ENCODE measurements at regions not wholly inside any gene's neighbourhood (a gene's known extent, or its start where the extent isn't known, plus 50 kb on each side); places are given as distances from the start of the nearest gene placed in this dataset.

DNA sequence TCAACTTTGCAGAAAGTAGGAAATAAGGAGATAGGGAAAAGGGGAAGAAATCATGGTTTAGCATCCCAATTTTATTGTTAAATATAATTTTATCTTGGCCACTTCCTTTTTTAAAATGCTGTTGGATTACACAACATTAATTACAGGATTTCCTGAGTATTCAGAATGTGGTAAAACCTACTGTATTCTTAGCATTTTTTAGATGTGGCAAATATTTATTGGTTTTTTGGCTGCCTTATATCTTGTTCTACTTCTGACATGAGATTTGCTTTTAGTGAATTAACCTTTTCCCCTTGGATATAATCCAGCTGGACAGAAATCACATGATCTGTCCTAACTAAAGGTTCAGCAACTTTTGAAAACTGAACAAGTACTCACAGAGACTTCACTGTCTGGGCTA, 104.9 kb downstream of the PTGS2 start:
- H3K4me1 ChIP-seq (ENCODE audit: control insufficient read depth, extremely low read depth, insufficient read depth, low read length): no peaks in the 10 kb centered on the region
- no peak overlapping the region for H3K4me2 ChIP-seq (ENCODE audit: extremely low read depth, insufficient read depth, low read length)
- H3K9ac ChIP-seq (ENCODE audit: insufficient read depth, low read length): no peak overlapping the region
- no peak for TF ChIP-seq EZH2 (IDR thresholded peaks at IDR 0.05; ENCODE audit: low read length, missing control alignments)
- no peak for TF ChIP-seq CTCF (conservative IDR thresholded peaks at IDR 0.05 in 1 of 2, IDR thresholded peaks at IDR 0.05 in 1 of 2; ENCODE audit: low read depth in 1 of 2, low read length in 2 of 2)
- no peak overlapping the region for H3K27ac ChIP-seq (ENCODE audit: insufficient read depth, low read length)
- no peaks in the 10 kb centered on the region for H3K27me3 ChIP-seq (ENCODE audit: control insufficient read depth, insufficient read depth, low read length)
- no peak overlapping the region for H3K4me3 ChIP-seq (replicated peaks in 1 of 4; ENCODE audit: control extremely low read depth in 1 of 4, insufficient read depth in 1 of 4, low read depth in 3 of 4, low read length in 4 of 4)
- H4K20me1 ChIP-seq (ENCODE audit: control insufficient read depth, extremely low read depth, insufficient read depth, low read length): no peaks in the 10 kb centered on the region
- no peak overlapping the region for H2AFZ ChIP-seq (ENCODE audit: low read length)
- no peaks in the 10 kb centered on the region for H3K79me2 ChIP-seq (ENCODE audit: control insufficient read depth, insufficient read depth, low read length)
- H3K36me3 ChIP-seq (ENCODE audit: control insufficient read depth, insufficient read depth, low read length): no peaks in the 10 kb centered on the region
- no peaks in the 10 kb centered on the region for H3K9me3 ChIP-seq (ENCODE audit: control insufficient read depth, insufficient read depth, low read depth, low read length)
- DNase-seq (ENCODE audit: low read depth in 2 of 2): peak in 1 of 2 donors; percentile 72

DNA sequence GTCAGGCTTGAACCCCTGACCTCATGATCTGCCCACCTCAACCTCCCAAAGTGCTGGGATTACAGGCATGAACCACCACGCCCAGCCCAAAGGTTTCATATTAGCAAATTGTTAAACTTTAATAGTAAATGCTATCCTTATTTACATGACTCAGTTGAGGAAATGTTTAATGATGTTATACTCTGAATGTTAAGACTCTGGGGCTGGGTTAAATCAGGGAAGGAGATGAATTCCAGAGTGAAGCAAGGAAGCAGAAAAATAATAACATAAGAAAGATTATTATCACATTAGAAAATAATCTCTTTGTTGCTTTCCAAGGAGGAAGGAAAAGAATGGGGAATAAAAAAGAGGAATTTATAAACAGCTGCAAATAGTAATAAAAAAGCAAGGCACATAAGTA, 105.3 kb downstream of the PTGS2 start:
- Histone ChIP-seq H3K79me2 (ENCODE audit: control insufficient read depth, insufficient read depth, low read length) (no peaks in the 10 kb centered on the region), H3K9ac (ENCODE audit: insufficient read depth, low read length) (no peak overlapping the region), H3K36me3 (ENCODE audit: control insufficient read depth, insufficient read depth, low read length) (no peaks in the 10 kb centered on the region), H3K9me3 (ENCODE audit: control insufficient read depth, insufficient read depth, low read depth, low read length) (no peaks in the 10 kb centered on the region), H3K4me1 (ENCODE audit: control insufficient read depth, extremely low read depth, insufficient read depth, low read length) (no peaks in the 10 kb centered on the region), H2AFZ (ENCODE audit: low read length) (no peak overlapping the region), H3K4me2 (ENCODE audit: extremely low read depth, insufficient read depth, low read length) (no peak overlapping the region), H3K27ac (ENCODE audit: insufficient read depth, low read length) (no peak overlapping the region), H3K4me3 (replicated peaks in 1 of 4; ENCODE audit: control extremely low read depth in 1 of 4, insufficient read depth in 1 of 4, low read depth in 3 of 4, low read length in 4 of 4) (no peak overlapping the region), H3K27me3 (ENCODE audit: control insufficient read depth, insufficient read depth, low read length) (no peaks in the 10 kb centered on the region), H4K20me1 (ENCODE audit: control insufficient read depth, extremely low read depth, insufficient read depth, low read length) (no peaks in the 10 kb centered on the region)
- no peak for DNase-seq (ENCODE audit: low read depth in 2 of 2)
- TF ChIP-seq CTCF (conservative IDR thresholded peaks at IDR 0.05 in 1 of 2, IDR thresholded peaks at IDR 0.05 in 1 of 2; ENCODE audit: low read depth in 1 of 2, low read length in 2 of 2): no peak
- TF ChIP-seq EZH2 (IDR thresholded peaks at IDR 0.05; ENCODE audit: low read length, missing control alignments): no peak

DNA sequence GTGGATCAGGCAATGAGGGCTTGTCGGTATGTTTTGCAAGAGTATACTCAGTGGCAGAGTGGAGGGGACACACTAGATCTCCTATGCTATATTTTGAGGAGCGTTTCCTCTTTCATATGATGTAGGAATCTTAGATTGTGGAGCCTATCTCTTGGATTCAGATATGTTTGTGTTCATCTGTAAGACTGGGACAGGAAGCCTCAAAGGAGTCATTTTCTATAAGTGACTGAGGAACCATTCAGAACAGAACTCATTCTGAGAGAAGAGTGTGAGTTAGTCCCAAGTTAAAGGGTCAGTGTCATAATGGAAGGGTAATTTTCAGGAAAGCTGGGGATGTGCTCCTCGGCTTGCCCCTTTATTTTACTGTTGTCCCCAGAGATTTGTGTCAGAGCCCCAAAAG, 107.7 kb downstream of the PTGS2 start:
- Histone ChIP-seq H2AFZ (ENCODE audit: low read length) (no peak overlapping the region), H3K4me3 (replicated peaks in 1 of 4; ENCODE audit: control extremely low read depth in 1 of 4, insufficient read depth in 1 of 4, low read depth in 3 of 4, low read length in 4 of 4) (no peak overlapping the region), H3K27ac (ENCODE audit: insufficient read depth, low read length) (no peak overlapping the region), H3K4me1 (ENCODE audit: control insufficient read depth, extremely low read depth, insufficient read depth, low read length) (no peaks in the 10 kb centered on the region), H3K9me3 (ENCODE audit: control insufficient read depth, insufficient read depth, low read depth, low read length) (no peaks in the 10 kb centered on the region), H3K27me3 (ENCODE audit: control insufficient read depth, insufficient read depth, low read length) (no peaks in the 10 kb centered on the region), H3K79me2 (ENCODE audit: control insufficient read depth, insufficient read depth, low read length) (no peaks in the 10 kb centered on the region), H3K9ac (ENCODE audit: insufficient read depth, low read length) (no peak overlapping the region), H3K4me2 (ENCODE audit: extremely low read depth, insufficient read depth, low read length) (no peak overlapping the region), H3K36me3 (ENCODE audit: control insufficient read depth, insufficient read depth, low read length) (no peaks in the 10 kb centered on the region), H4K20me1 (ENCODE audit: control insufficient read depth, extremely low read depth, insufficient read depth, low read length) (no peaks in the 10 kb centered on the region)
- DNase-seq (ENCODE audit: low read depth in 2 of 2): no peak
- TF ChIP-seq EZH2 (IDR thresholded peaks at IDR 0.05; ENCODE audit: low read length, missing control alignments) (no peak), CTCF (conservative IDR thresholded peaks at IDR 0.05 in 1 of 2, IDR thresholded peaks at IDR 0.05 in 1 of 2; ENCODE audit: low read depth in 1 of 2, low read length in 2 of 2) (no peak)

Data from fibroblast of lung (primary cell).